Activated naive CD4-positive, alpha-beta T cell treated with anti-CD3 and anti-CD28 coated beads for 36 hours (primary cell): ENCODE measurements at regions not wholly inside any gene's neighbourhood (a gene's known extent, or its start where the extent isn't known, plus 50 kb on each side); places are given as distances from the start of the nearest gene placed in this dataset.

Experiments
- CTCF ChIA-PET: fragments of 350-600 bp; sonication (Branson Sonifier 250); formaldehyde crosslinking; loops from one replicate; lab custom pipeline; 2021; ENCODE audit warnings: antibody characterized with exemption; lab: Charles Lee
- DNase-seq: peaks from one replicate; pipeline ENCODE4 v3.0.0-alpha.2; 2020
- H3K27ac Mint-ChIP-seq: one replicate; pipeline ENCODE4 v1.8.0; 2021; ENCODE audit warnings: mild to moderate bottlenecking, mixed read lengths
- H3K27me3 Mint-ChIP-seq: one replicate; pipeline ENCODE4 v1.8.0; 2021; ENCODE audit warnings: low read depth, mixed read lengths
- H3K36me3 Mint-ChIP-seq: one replicate; pipeline ENCODE4 v1.8.0; 2021; ENCODE audit warnings: low read depth, mixed read lengths
- H3K4me1 Mint-ChIP-seq: one replicate; pipeline ENCODE4 v1.8.0; 2021; ENCODE audit warnings: low read depth, mixed read lengths
- H3K4me3 Mint-ChIP-seq: one replicate; pipeline ENCODE4 v1.8.0; 2021; ENCODE audit warnings: mild to moderate bottlenecking, moderate library complexity, mixed read lengths
- H3K9me3 Mint-ChIP-seq: one replicate; pipeline ENCODE4 v1.8.0; 2021; ENCODE audit warnings: mixed read lengths
- intact Hi-C: fragments of 100-400 bp; cut with micrococcal nuclease; formaldehyde crosslinking; loops from one replicate; pipeline ENCODE4 v1.15.1; 2023

GRCh38 chr2:200041639-200042038, 86.3 kb downstream of the MAIP1 start:
- Mint-ChIP-seq H3K27me3 (peaks cover under 1% of the 10 kb centered on the region), H3K27ac (no peak overlapping the region)

GRCh38 chr2:200042102-200042735, 86.8 kb downstream of the MAIP1 start:
- no peak for DNase-seq
- H3K27me3 Mint-ChIP-seq = peaks cover 4% of the 10 kb centered on the region
- intact Hi-C loops = no loop called here
- no peak overlapping the region for H3K4me3 Mint-ChIP-seq
- CTCF ChIA-PET = no interaction called here
- H3K27ac Mint-ChIP-seq = no peak overlapping the region
- H3K4me1 Mint-ChIP-seq = no peaks in the 10 kb centered on the region
- peaks cover 17% of the 10 kb centered on the region for H3K9me3 Mint-ChIP-seq
- H3K36me3 Mint-ChIP-seq = peaks cover 1% of the 10 kb centered on the region

More at GRCh38 chr2:200041639-200042038, 86.3 kb downstream of the MAIP1 start:
- CTCF ChIA-PET = no interaction called here
- H3K4me3 Mint-ChIP-seq = no peak overlapping the region
- no peaks in the 10 kb centered on the region for H3K4me1 Mint-ChIP-seq
- intact Hi-C loops = no loop called here
- peaks cover 1% of the 10 kb centered on the region for H3K36me3 Mint-ChIP-seq
- no peak for DNase-seq
- peaks cover 15% of the 10 kb centered on the region for H3K9me3 Mint-ChIP-seq

- no peaks in the 10 kb centered on the region for H3K4me1 Mint-ChIP-seq
- CTCF ChIA-PET = no interaction called here
- no peak overlapping the region for H3K4me3 Mint-ChIP-seq
- H3K36me3 Mint-ChIP-seq = peaks cover 1% of the 10 kb centered on the region
- intact Hi-C loops = no loop called here
- peaks cover 17% of the 10 kb centered on the region for H3K9me3 Mint-ChIP-seq
- no peak overlapping the region for H3K27ac Mint-ChIP-seq
- H3K27me3 Mint-ChIP-seq = peaks cover 7% of the 10 kb centered on the region
- DNase-seq = no peak
Measured at GRCh38 chr2:200042944-200043343, 87.6 kb downstream of the MAIP1 start.

GRCh38 chr2:200044453-200044852, 89.1 kb downstream of the MAIP1 start:
- Mint-ChIP-seq H3K9me3 (peaks cover 17% of the 10 kb centered on the region), H3K36me3 (peaks cover 1% of the 10 kb centered on the region), H3K27me3 (peaks cover 7% of the 10 kb centered on the region), H3K4me1 (no peaks in the 10 kb centered on the region), H3K27ac (no peak overlapping the region), H3K4me3 (no peak overlapping the region)
- no peak for DNase-seq
- CTCF ChIA-PET = no interaction called here
- intact Hi-C loops = no loop called here

GRCh38 chr2:200048421-200048820, 93.0 kb downstream of the MAIP1 start:
- peaks cover 17% of the 10 kb centered on the region for H3K9me3 Mint-ChIP-seq
- CTCF ChIA-PET = no interaction called here
- H3K27ac Mint-ChIP-seq = no peak overlapping the region
- peaks cover 1% of the 10 kb centered on the region for H3K36me3 Mint-ChIP-seq
- no peak overlapping the region for H3K4me3 Mint-ChIP-seq
- H3K4me1 Mint-ChIP-seq = no peaks in the 10 kb centered on the region
- peaks cover 17% of the 10 kb centered on the region for H3K27me3 Mint-ChIP-seq
- DNase-seq = no peak
- intact Hi-C loops = no loop called here

GRCh38 chr2:200049086-200049485, 93.7 kb downstream of the MAIP1 start:
- Mint-ChIP-seq H3K9me3 (peaks cover 17% of the 10 kb centered on the region), H3K27ac (no peak overlapping the region)
- intact Hi-C loops = no loop called here

GRCh38 chr2:200050921-200051610, 95.7 kb downstream of the MAIP1 start:
- Mint-ChIP-seq H3K9me3 (peaks cover 8% of the 10 kb centered on the region), H3K27ac (no peak overlapping the region), H3K36me3 (no peaks in the 10 kb centered on the region), H3K4me3 (no peak overlapping the region), H3K4me1 (no peaks in the 10 kb centered on the region), H3K27me3 (peaks cover 20% of the 10 kb centered on the region)
- intact Hi-C loops = no loop called here
- CTCF ChIA-PET = no interaction called here
- DNase-seq = no peak

More at GRCh38 chr2:200049086-200049485, 93.7 kb downstream of the MAIP1 start:
- Mint-ChIP-seq H3K27me3 (peaks cover 17% of the 10 kb centered on the region), H3K4me3 (no peak overlapping the region), H3K36me3 (peaks cover 1% of the 10 kb centered on the region), H3K4me1 (no peaks in the 10 kb centered on the region)
- CTCF ChIA-PET = no interaction called here
- no peak for DNase-seq

- intact Hi-C loops = no loop called here
- Mint-ChIP-seq H3K4me3 (no peak overlapping the region), H3K27me3 (peaks cover 22% of the 10 kb centered on the region)
Measured at GRCh38 chr2:200051611-200051945, 96.2 kb downstream of the MAIP1 start.

GRCh38 chr2:200052627-200053026, 97.2 kb downstream of the MAIP1 start:
- no peaks in the 10 kb centered on the region for H3K4me1 Mint-ChIP-seq
- CTCF ChIA-PET = interaction anchor here (0.6 kb wide), 1 partner anchor 135 kb away, joined by 3 read pairs; no protein-coding TSS in a partner anchor
- H3K9me3 Mint-ChIP-seq = peaks cover 2% of the 10 kb centered on the region
- no peaks in the 10 kb centered on the region for H3K36me3 Mint-ChIP-seq
- no peak for DNase-seq
- no peak overlapping the region for H3K27ac Mint-ChIP-seq
- H3K4me3 Mint-ChIP-seq = no peak overlapping the region
- intact Hi-C loops = no loop called here
- peaks cover 15% of the 10 kb centered on the region for H3K27me3 Mint-ChIP-seq

More at GRCh38 chr2:200051611-200051945, 96.2 kb downstream of the MAIP1 start:
- no peaks in the 10 kb centered on the region for H3K36me3 Mint-ChIP-seq
- CTCF ChIA-PET = no interaction called here
- no peak for DNase-seq
- H3K4me1 Mint-ChIP-seq = no peaks in the 10 kb centered on the region
- no peak overlapping the region for H3K27ac Mint-ChIP-seq
- H3K9me3 Mint-ChIP-seq = peaks cover 3% of the 10 kb centered on the region

- no peak for DNase-seq
- H3K4me1 Mint-ChIP-seq = no peaks in the 10 kb centered on the region
- peaks cover 8% of the 10 kb centered on the region for H3K9me3 Mint-ChIP-seq
- intact Hi-C loops = no loop called here
- H3K4me3 Mint-ChIP-seq = no peak overlapping the region
- no peaks in the 10 kb centered on the region for H3K36me3 Mint-ChIP-seq
- CTCF ChIA-PET = interaction anchor here (0.6 kb wide), 1 partner anchor 415 kb away, joined by 3 read pairs; no protein-coding TSS in a partner anchor
- peaks cover 27% of the 10 kb centered on the region for H3K27me3 Mint-ChIP-seq
- no peak overlapping the region for H3K27ac Mint-ChIP-seq
Measured at GRCh38 chr2:200054681-200055468, 99.5 kb downstream of the MAIP1 start.

GRCh38 chr2:200056105-200056504, 100.7 kb downstream of the MAIP1 start:
- H3K27me3 Mint-ChIP-seq = peaks cover 26% of the 10 kb centered on the region
- DNase-seq = no peak

GRCh38 chr2:200063155-200063554, 107.8 kb downstream of the MAIP1 start:
- CTCF ChIA-PET = no interaction called here
- Mint-ChIP-seq H3K36me3 (no peaks in the 10 kb centered on the region), H3K27ac (no peak overlapping the region), H3K27me3 (peaks cover 9% of the 10 kb centered on the region), H3K4me1 (no peaks in the 10 kb centered on the region), H3K9me3 (peaks cover 5% of the 10 kb centered on the region), H3K4me3 (no peak overlapping the region)
- DNase-seq = no peak
- intact Hi-C loops = no loop called here

More at GRCh38 chr2:200056105-200056504, 100.7 kb downstream of the MAIP1 start:
- intact Hi-C loops = no loop called here
- CTCF ChIA-PET = no interaction called here
- Mint-ChIP-seq H3K4me3 (no peak overlapping the region), H3K4me1 (no peaks in the 10 kb centered on the region), H3K27ac (no peak overlapping the region), H3K36me3 (no peaks in the 10 kb centered on the region), H3K9me3 (peaks cover 8% of the 10 kb centered on the region)
